DMS53 treated with DMSO at 0.1 percent for 48 hours (cell line): ENCODE measurements at regions not wholly inside any gene's neighbourhood (a gene's known extent, or its start where the extent isn't known, plus 50 kb on each side); places are given as distances from the start of the nearest gene placed in this dataset.

Experiments used
- DNase-seq: peaks from one replicate; lab custom pipeline; 2025; ENCODE audit not compliant: unreplicated experiment; lab: John Stamatoyannopoulos, UW

DNA sequence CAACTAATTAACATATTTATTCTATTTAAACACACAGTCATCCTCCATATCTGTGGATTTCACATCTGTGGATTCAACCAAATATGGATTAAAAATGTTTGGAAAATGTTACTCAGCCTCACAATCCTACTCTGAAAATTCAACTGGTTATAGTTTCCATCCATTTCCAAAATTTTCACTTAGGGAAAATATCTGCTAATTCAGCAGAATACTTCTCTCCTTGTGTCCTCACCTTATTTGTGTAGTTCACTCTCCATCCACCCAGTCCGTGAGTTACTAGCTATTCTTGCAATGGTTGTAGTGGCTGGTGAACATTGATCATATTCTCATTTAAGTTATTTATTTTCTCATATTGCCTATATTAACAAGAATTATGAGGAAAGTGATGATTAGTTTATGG lies 77.6 kb upstream of the PRKCQ start:
- DNase-seq: no peak

DNA sequence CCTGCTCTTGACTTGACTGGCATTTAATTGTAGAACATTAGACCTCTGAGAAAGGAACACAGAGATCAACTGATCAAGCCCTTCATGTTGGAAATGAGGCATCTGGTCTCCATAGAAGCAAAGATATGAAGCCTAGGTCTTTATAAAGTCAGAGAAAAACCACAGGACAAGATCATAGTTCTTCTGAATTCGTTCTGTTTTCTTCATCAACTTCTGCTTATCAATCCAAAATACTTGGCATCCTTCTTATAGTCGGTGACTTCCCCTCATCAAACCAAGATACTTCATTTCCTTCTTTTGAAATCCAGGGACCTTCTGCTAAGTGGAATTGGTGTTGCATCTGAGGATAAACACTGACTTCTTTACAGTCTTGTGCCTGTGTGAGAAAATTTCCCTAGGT lies 77.1 kb upstream of the PRKCQ start:
- DNase-seq: no peak

DNA sequence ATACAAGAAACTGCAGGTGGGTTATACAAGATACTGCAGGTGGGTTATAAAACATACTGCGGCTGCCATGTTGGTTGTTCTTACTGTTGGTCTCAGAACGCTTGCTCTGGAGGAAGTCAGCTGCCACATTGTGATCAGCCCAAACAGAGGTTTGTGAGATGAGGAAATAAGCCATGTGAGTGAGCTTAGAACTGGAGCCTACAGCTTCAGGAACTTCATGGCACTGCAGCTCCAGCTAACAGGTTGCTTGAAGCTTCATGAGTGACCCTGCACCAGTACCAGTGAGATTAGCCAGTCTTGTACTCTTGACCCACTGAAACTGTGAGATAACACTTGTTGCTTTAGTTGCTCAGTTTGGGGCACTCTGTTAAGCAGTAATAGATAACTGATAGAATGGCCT lies 74.5 kb upstream of the PRKCQ start:
- DNase-seq: no peak

DNA sequence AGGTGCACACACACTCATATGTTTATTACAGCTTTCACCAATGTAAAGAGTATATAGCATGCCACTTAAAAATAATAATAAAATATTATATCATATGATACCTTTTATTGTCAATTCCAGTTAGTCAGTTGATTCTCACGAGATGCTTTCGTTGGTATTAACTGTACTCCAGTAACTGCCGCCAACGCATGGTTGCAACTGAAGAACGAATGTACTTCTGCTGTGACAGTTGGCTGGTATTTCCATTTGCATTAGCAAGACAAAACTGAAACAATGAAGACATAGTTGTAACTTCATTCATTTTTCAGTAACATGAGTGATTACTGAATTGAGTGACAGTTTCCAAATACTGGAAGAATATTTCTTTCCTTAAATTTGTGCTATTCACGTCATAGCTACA lies 70.5 kb upstream of the PRKCQ start:
- no peak for DNase-seq

DNA sequence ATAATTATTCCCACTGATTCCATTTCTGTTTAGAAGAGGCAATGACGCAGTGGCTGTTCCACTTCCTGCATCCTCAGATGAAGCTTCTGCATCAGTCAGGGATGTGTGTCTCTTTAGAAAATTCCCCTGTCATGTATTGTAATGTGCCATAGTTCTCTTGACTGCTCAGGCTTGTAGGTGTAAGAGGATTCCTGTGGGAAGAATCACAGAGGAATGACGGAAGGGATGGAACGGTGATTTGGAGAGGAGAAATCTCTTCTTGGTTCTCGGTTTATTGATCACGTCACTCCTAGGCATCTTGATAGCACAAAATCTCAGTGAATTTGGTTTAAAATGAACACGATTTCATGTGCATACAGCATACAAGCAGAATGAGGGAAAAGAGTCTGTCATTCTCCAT lies 69.8 kb upstream of the PRKCQ start:
- no peak for DNase-seq

DNA sequence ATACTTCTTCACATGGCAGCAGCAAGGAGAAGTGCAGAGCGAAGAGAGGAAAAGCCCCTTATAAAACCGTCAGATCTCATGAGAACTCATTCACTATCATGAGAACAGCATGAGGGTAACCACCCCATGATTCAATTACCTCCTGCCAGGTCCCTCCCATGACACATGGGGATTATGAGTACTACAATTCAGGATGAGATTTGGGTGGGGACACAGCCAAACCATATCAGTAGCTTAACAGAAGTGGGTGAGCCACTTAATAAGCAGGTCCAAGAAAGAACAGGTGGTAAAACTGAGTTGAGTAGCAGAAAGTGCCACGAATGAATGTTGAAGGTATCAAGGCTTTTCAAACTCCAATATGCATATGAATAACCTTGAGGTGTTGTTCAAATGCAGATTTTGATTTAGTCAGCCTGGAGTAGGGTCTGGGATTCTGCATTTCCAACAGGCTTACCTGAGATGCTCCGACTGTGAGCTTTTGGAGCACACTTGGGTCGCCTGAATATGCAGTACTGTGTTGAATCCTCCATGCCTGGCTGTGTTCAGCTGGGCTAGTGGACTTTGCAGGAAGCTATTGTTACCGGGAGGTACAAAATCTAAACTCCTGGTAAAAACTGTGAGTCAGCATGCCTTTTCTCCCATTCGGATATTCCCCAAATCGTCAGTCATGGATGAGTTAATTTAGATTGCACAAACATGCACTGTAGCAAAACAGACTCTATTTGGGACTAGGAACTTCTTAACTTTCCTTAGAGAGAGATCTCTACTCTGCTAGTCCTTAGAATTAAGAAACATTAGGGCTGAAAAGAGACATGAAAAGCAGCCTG lies 69.0 kb upstream of the PRKCQ start:
- DNase-seq: no peak

DNA sequence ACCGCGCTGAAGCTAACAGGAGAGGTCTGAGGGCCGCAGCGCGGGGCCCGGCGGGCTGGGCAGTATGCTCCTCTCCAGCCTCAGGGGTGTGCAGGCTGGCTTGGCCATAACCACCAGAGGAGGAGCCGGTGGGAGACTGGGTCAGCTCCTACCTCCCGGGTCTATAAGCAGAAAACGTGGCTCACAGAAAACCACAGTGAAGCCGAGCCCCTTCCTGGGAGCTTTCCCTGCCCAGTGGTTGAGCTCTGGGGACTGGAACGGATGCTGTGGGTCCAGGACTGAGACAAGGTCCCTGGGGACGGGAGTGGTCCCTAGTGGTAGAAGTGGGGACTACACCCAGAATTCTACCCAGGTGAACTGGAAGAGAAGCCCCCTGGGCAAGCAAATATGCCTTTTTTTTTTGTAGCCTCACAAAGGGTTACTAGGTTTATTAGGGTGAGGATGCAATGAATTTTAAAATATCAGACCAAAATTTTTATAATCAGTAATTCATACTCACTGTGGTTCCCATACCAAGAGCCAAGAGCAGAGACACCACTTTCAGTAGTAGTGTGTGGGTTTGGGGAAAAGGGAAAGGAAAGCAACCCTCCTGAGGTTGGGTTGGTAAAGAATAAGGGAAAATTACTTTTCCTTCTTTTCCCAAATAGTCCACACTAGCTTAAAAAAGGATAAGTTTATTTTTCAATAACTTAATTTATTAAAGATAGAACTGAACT lies 67.9 kb upstream of the PRKCQ start:
- DNase-seq: no peak

DNA sequence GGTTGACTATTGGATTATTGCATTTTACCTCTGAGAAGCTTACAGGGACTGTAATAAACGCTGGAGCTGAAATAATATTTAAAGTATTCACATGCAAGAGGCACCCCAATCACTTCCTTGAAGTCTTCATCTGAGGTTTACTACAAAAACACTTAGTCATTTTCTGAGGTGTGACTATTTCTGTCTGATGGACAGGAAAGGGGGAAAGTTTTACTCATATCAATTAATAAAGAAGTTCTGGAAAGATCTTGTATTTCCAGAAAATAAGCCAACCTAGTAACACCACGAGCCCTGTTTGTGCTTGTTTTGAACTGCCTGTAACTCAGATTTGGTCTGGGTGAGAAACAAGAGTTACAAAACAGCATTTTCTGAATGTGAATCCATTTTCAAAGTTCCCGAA lies 63.9 kb upstream of the PRKCQ start:
- no peak for DNase-seq

DNA sequence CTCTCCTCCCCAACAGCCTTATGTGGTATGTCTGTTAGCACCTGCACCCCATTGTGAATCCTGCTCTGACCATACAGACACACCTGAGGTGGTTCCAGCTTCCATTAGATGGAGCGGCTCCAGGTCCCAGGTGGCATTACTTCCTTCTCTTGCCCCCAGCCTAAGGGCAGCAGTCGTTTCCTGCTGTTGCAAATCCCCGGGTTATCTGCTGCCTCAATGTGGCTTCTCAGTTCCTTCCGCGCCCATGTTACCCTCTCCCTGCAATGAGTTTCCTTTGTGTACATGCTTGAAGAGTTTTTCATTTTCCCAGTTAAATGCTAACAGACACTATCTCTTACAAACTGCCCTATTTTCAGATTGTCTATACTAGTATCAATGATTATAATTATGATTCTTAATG lies 62.8 kb upstream of the PRKCQ start:
- no peak for DNase-seq

DNA sequence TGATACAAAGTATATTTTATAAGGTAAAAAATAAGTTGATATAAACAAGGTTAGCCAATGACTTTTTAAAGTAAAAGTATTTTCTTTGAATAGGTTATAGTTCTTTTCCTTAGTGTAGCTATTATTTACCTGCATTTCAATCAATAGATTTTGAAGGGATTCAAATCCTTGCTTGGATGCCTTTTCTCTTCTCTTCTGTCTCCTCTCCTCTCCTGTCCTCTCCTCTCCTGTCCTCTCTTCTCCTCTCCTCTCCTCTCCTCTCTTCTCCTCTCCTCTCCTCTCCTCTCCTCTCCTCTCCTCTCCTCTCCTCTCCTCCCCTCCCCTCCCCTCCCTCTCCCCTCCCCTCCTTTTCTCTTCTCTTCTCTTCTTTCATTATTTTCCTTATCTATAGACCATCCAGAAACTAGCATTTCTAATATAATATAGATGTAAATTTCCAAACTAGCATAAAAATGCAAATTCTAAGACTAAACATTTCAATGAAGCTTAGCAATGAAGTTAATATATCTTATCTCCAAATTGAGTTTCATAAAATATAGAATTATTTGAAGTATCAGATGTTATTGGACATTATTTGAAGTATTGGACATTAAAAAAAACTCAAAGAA lies 60.5 kb upstream of the PRKCQ start:
- DNase-seq: no peak

DNA sequence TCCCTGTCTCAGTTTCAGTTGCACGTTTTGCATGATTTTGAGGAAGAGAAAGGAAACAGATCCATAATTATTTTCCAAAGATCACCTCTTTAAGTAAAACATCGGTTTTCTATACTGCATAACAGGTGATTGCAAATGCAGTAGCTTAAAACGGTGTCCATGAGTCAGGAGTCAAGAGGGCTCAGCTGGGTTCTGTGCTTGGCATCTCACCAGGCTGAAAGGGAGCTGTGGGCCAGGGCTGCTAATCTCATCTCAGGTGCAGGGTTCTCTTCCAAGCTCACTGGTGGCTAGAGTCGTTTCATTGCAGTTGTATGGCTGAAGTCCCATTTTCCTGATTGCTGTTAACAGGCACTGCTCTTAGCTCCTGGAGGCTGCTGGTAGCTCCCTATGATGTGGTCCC lies 57.0 kb upstream of the PRKCQ start:
- no peak for DNase-seq

DNA sequence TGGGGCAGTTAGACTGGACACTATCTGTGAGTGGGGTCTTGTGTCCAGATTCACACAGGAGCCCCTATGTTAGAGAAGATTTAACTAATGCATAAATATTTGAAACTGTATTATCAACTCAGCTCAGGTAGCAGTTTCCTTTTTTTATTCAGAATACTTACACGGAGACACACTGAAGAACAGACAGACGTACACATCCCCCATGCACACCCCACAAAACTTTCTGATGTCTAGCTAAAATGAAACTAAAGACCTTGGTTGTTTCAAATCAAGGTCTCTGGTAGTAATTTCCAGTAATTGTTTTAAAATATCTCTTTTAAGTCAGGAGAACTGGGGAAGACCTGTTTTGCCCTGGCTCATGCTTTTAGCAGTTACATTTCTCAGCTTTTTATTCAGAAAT lies 55.7 kb upstream of the PRKCQ start:
- DNase-seq: no peak
